C4-2B (cell line): ENCODE measurements at regions not wholly inside any gene's neighbourhood (a gene's known extent, or its start where the extent isn't known, plus 50 kb on each side); places are given as distances from the start of the nearest gene placed in this dataset.

Experiments
- ZFX ChIP-seq: fragments of 450-650 bp; IDR thresholded peaks from 2 replicates; pipeline ENCODE4 v1.6.1; 2017
- TF ChIP-seq, protein P1 (sequence below): fragments of 450-650 bp; conservative IDR thresholded peaks from 2 replicates; pipeline ENCODE4 v1.5.1; 2017; ENCODE audit warnings: mild to moderate bottlenecking

DNA sequence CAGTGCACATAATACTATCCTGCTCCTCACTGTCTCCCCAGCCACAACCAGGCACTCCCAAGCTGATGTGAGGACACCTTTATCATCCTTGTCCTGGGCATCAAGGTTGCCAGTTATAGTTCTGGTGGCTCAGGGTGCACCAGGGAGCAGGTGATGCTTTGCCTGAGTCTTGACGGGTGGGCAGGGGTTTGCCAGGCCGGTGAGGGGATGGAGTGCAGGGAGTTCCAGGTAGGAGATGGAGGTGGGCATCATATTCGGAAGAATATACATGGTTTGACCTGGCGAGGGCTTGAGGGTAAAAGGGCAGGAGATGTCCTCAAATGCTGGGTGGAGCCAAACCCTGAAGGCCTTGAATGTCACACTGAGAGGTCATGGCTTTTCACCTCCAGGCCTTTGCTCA lies 115.8 kb upstream of the CRHR1 start:
- TF ChIP-seq, protein P1, sequence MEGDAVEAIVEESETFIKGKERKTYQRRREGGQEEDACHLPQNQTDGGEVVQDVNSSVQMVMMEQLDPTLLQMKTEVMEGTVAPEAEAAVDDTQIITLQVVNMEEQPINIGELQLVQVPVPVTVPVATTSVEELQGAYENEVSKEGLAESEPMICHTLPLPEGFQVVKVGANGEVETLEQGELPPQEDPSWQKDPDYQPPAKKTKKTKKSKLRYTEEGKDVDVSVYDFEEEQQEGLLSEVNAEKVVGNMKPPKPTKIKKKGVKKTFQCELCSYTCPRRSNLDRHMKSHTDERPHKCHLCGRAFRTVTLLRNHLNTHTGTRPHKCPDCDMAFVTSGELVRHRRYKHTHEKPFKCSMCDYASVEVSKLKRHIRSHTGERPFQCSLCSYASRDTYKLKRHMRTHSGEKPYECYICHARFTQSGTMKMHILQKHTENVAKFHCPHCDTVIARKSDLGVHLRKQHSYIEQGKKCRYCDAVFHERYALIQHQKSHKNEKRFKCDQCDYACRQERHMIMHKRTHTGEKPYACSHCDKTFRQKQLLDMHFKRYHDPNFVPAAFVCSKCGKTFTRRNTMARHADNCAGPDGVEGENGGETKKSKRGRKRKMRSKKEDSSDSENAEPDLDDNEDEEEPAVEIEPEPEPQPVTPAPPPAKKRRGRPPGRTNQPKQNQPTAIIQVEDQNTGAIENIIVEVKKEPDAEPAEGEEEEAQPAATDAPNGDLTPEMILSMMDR, result no peak
- no peak for TF ChIP-seq ZFX
